GM18951 (cell line): ENCODE measurements at regions not wholly inside any gene's neighbourhood (a gene's known extent, or its start where the extent isn't known, plus 50 kb on each side); places are given as distances from the start of the nearest gene placed in this dataset.

ENCODE experiments used
- POLR2A ChIP-seq: IDR thresholded peaks from 4 replicates; pipeline ENCODE4 v1.6.1; 2011; ENCODE audit warnings: mild to moderate bottlenecking; ENCODE audit not compliant: insufficient read length, insufficient read depth; ENCODE audit errors: extremely low read depth
- in situ Hi-C: fragments of 300-500 bp; cut with MboI; formaldehyde crosslinking; loops from one replicate; pipeline ENCODE4 v1.12.0; 2022; ENCODE audit warnings: low sequenced_read_pairs, mixed read lengths, inconsistent platforms; ENCODE audit not compliant: unreplicated experiment

- TF ChIP-seq POLR2A, result no peak
- in situ Hi-C loops, result no loop called here
These were observed 94.3 kb downstream of the SOCS6 start for GRCh38 chr18:70382992-70383717.

GRCh38 chr18:70382017-70382416 is 93.2 kb downstream of the SOCS6 start:
- in situ Hi-C loops, result no loop called here
- TF ChIP-seq POLR2A, result no peak

- no peak for TF ChIP-seq POLR2A
- in situ Hi-C loops, result no loop called here
These were observed 92.4 kb downstream of the SOCS6 start for GRCh38 chr18:70380915-70381896.
